ENCODE measurements at regions not wholly inside any gene's neighbourhood (a gene's known extent, or its start where the extent isn't known, plus 50 kb on each side); places are given as distances from the start of the nearest gene placed in this dataset.

- H3K4me3 ChIP-seq (ENCODE audit: low read depth, low read length), result no peak overlapping the region
- no peak for TF ChIP-seq CTCF (IDR thresholded peaks at IDR 0.05; ENCODE audit: borderline replicate concordance, insufficient read depth, low read depth, low read length)
Measured at GRCh38 chr9:115912086-115912485, 241.5 kb upstream of the PAPPA start.

GRCh38 chr9:115913696-115914095 is 239.9 kb upstream of the PAPPA start:
- TF ChIP-seq CTCF (IDR thresholded peaks at IDR 0.05; ENCODE audit: borderline replicate concordance, insufficient read depth, low read depth, low read length), result no peak
- H3K4me3 ChIP-seq (ENCODE audit: low read depth, low read length), result no peak overlapping the region

- no peak for TF ChIP-seq CTCF (IDR thresholded peaks at IDR 0.05; ENCODE audit: borderline replicate concordance, insufficient read depth, low read depth, low read length)
Measured at GRCh38 chr9:115914291-115914690, 239.3 kb upstream of the PAPPA start.

GRCh38 chr9:115921301-115921700 is 232.3 kb upstream of the PAPPA start:
- H3K4me3 ChIP-seq (ENCODE audit: low read depth, low read length), result no peak overlapping the region
- TF ChIP-seq CTCF (IDR thresholded peaks at IDR 0.05; ENCODE audit: borderline replicate concordance, insufficient read depth, low read depth, low read length), result no peak

More at GRCh38 chr9:115914291-115914690, 239.3 kb upstream of the PAPPA start:
- H3K4me3 ChIP-seq (ENCODE audit: low read depth, low read length), result no peak overlapping the region

GRCh38 chr9:115922444-115922843 is 231.1 kb upstream of the PAPPA start:
- no peak for TF ChIP-seq CTCF (IDR thresholded peaks at IDR 0.05; ENCODE audit: borderline replicate concordance, insufficient read depth, low read depth, low read length)
- no peak overlapping the region for H3K4me3 ChIP-seq (ENCODE audit: low read depth, low read length)

GRCh38 chr9:115923410-115923809 is 230.2 kb upstream of the PAPPA start:
- TF ChIP-seq CTCF (IDR thresholded peaks at IDR 0.05; ENCODE audit: borderline replicate concordance, insufficient read depth, low read depth, low read length), result no peak

GRCh38 chr9:115923903-115924668 is 229.5 kb upstream of the PAPPA start:
- TF ChIP-seq CTCF (IDR thresholded peaks at IDR 0.05; ENCODE audit: borderline replicate concordance, insufficient read depth, low read depth, low read length), result no peak

More at GRCh38 chr9:115923410-115923809, 230.2 kb upstream of the PAPPA start:
- H3K4me3 ChIP-seq (ENCODE audit: low read depth, low read length), result no peak overlapping the region

More at GRCh38 chr9:115923903-115924668, 229.5 kb upstream of the PAPPA start:
- no peak overlapping the region for H3K4me3 ChIP-seq (ENCODE audit: low read depth, low read length)
